ENCODE measurements at regions not wholly inside any gene's neighbourhood (a gene's known extent, or its start where the extent isn't known, plus 50 kb on each side); places are given as distances from the start of the nearest gene placed in this dataset.

GRCh38 chr4:159743971-159744370 is 641.1 kb downstream of the RAPGEF2 start:
- 40 to 41% methylated on average over 2 of the region's 2 CpGs for WGBS, 2 donors
- intact Hi-C loops (cut with DNase I) = no loop called here
- DNase-seq = no peak
- peaks cover 0 to 4% (median 0%) of the 10 kb centered on the region in 4 donors for H3K9me3 ChIP-seq
- no peaks in the 10 kb centered on the region for H3K36me3 ChIP-seq
- no peaks in the 10 kb centered on the region for H3K27me3 ChIP-seq
- H3K4me3 ChIP-seq = no peak overlapping the region
- H3K4me1 ChIP-seq = no peaks in the 10 kb centered on the region
- TF ChIP-seq EP300 (IDR thresholded peaks at IDR 0.05) (no peak), CTCF (IDR thresholded peaks at IDR 0.05) (no peak), POLR2A (IDR thresholded peaks at IDR 0.05) (no peak), POLR2AphosphoS5 (IDR thresholded peaks at IDR 0.05) (no peak)
- H3K27ac ChIP-seq = no peak overlapping the region

- Histone ChIP-seq H3K9me3 (peaks cover 0 to 3% (median 0%) of the 10 kb centered on the region in 4 donors), H3K36me3 (no peaks in the 10 kb centered on the region), H3K27ac (no peak overlapping the region), H3K4me1 (no peaks in the 10 kb centered on the region), H3K27me3 (no peaks in the 10 kb centered on the region), H3K4me3 (no peak overlapping the region)
- intact Hi-C loops (cut with DNase I) = no loop called here
- no peak for DNase-seq
- WGBS, 2 donors = 79 to 95% methylated on average over 3 of the region's 3 CpGs
- TF ChIP-seq CTCF (IDR thresholded peaks at IDR 0.05) (no peak), EP300 (IDR thresholded peaks at IDR 0.05) (no peak), POLR2A (IDR thresholded peaks at IDR 0.05) (no peak), POLR2AphosphoS5 (IDR thresholded peaks at IDR 0.05) (no peak)
Observed at GRCh38 chr4:159747983-159748382, 645.1 kb downstream of the RAPGEF2 start.

- intact Hi-C loops (cut with DNase I) = no loop called here
- DNase-seq = no peak
- Histone ChIP-seq H3K27ac (no peak overlapping the region), H3K9me3 (peaks cover 0 to 3% (median 0%) of the 10 kb centered on the region in 4 donors), H3K4me3 (no peak overlapping the region), H3K4me1 (no peaks in the 10 kb centered on the region), H3K36me3 (no peaks in the 10 kb centered on the region), H3K27me3 (no peaks in the 10 kb centered on the region)
- TF ChIP-seq POLR2AphosphoS5 (IDR thresholded peaks at IDR 0.05) (no peak), EP300 (IDR thresholded peaks at IDR 0.05) (no peak), CTCF (IDR thresholded peaks at IDR 0.05) (no peak), POLR2A (IDR thresholded peaks at IDR 0.05) (no peak)
Observed at GRCh38 chr4:159748834-159749444, 646.1 kb downstream of the RAPGEF2 start.

- no peaks in the 10 kb centered on the region for H3K4me1 ChIP-seq
- no peaks in the 10 kb centered on the region for H3K27me3 ChIP-seq
- no peak overlapping the region for H3K4me3 ChIP-seq
- no peaks in the 10 kb centered on the region for H3K36me3 ChIP-seq
- no peak for TF ChIP-seq CTCF (IDR thresholded peaks at IDR 0.05)
- TF ChIP-seq POLR2AphosphoS5 (IDR thresholded peaks at IDR 0.05) = no peak
- TF ChIP-seq POLR2A (IDR thresholded peaks at IDR 0.05) = no peak
- TF ChIP-seq EP300 (IDR thresholded peaks at IDR 0.05) = no peak
- intact Hi-C loops (cut with DNase I) = no loop called here
- no peak overlapping the region for H3K27ac ChIP-seq
- 52 to 56% methylated on average over 2 of the region's 2 CpGs for WGBS, 2 donors
- DNase-seq = no peak
- no peaks in the 10 kb centered on the region for H3K9me3 ChIP-seq
Observed at GRCh38 chr4:159757499-159757898, 654.6 kb downstream of the RAPGEF2 start.

GRCh38 chr4:159758061-159758460 is 655.2 kb downstream of the RAPGEF2 start:
- no peak for DNase-seq
- H3K4me1 ChIP-seq = no peaks in the 10 kb centered on the region
- H3K4me3 ChIP-seq = no peak overlapping the region
- no peaks in the 10 kb centered on the region for H3K9me3 ChIP-seq
- H3K36me3 ChIP-seq = no peaks in the 10 kb centered on the region
- 38 to 61% methylated on average over 1 of the region's 1 CpG for WGBS, 2 donors
- intact Hi-C loops (cut with DNase I) = no loop called here
- no peak overlapping the region for H3K27ac ChIP-seq
- TF ChIP-seq POLR2A (IDR thresholded peaks at IDR 0.05) (no peak), CTCF (IDR thresholded peaks at IDR 0.05) (no peak), POLR2AphosphoS5 (IDR thresholded peaks at IDR 0.05) (no peak), EP300 (IDR thresholded peaks at IDR 0.05) (no peak)
- H3K27me3 ChIP-seq = no peaks in the 10 kb centered on the region

Measured in sigmoid colon (tissue), 6 donors.